Endodermal cell (in vitro differentiated cells): ENCODE measurements at regions not wholly inside any gene's neighbourhood (a gene's known extent, or its start where the extent isn't known, plus 50 kb on each side); places are given as distances from the start of the nearest gene placed in this dataset.

ENCODE experiments used
- DNase-seq: peaks from one replicate; pipeline ENCODE4 v3.0.0-alpha.2; 2017
- H3K27ac ChIP-seq: 2 replicates; pipeline ENCODE4 v1.5.1; 2013; ENCODE audit warnings: mild to moderate bottlenecking, low read depth, low read length, moderate library complexity
- H3K27me3 ChIP-seq: 2 replicates; pipeline ENCODE4 v1.6.1; 2013; ENCODE audit warnings: mild to moderate bottlenecking, low read length, moderate library complexity; ENCODE audit not compliant: insufficient read depth, control insufficient read depth, poor library complexity, severe bottlenecking
- H3K36me3 ChIP-seq: 2 replicates; pipeline ENCODE4 v1.7.0; 2013; ENCODE audit warnings: mild to moderate bottlenecking, low read length, moderate library complexity; ENCODE audit not compliant: control insufficient read depth, insufficient read depth
- H3K4me1 ChIP-seq: one replicate; pipeline ENCODE4 v1.7.0; 2013; ENCODE audit warnings: low read length; ENCODE audit not compliant: control insufficient read depth, insufficient read depth
- H3K4me3 ChIP-seq: 2 replicates; pipeline ENCODE4 v1.5.1; 2013; ENCODE audit warnings: mild to moderate bottlenecking, low read length, moderate library complexity
- H3K9ac ChIP-seq: 2 replicates; pipeline ENCODE4 v1.6.1; 2013; ENCODE audit warnings: mild to moderate bottlenecking, low read length, moderate library complexity; ENCODE audit not compliant: poor library complexity, severe bottlenecking; ENCODE audit errors: extremely low read depth
- H3K9me3 ChIP-seq: 2 replicates; pipeline ENCODE4 v1.6.1; 2013; ENCODE audit warnings: mild to moderate bottlenecking, low read length, moderate library complexity; ENCODE audit not compliant: control insufficient read depth
- H3K27ac Mint-ChIP-seq: 2 replicates; pipeline ENCODE4 v1.8.0; 2020; ENCODE audit warnings: mixed read lengths
- H3K27me3 Mint-ChIP-seq: 2 replicates; pipeline ENCODE4 v1.8.0; 2021; ENCODE audit warnings: mild to moderate bottlenecking, mixed read lengths; ENCODE audit not compliant: insufficient read depth
- H3K36me3 Mint-ChIP-seq: 2 replicates; pipeline ENCODE4 v1.8.0; 2020; ENCODE audit warnings: low read depth, mixed read lengths
- H3K4me1 Mint-ChIP-seq: 2 replicates; pipeline ENCODE4 v1.8.0; 2020; ENCODE audit warnings: mixed read lengths
- H3K4me3 Mint-ChIP-seq: 2 replicates; pipeline ENCODE4 v1.8.0; 2020; ENCODE audit warnings: mild to moderate bottlenecking, moderate library complexity, mixed read lengths
- H3K9me3 Mint-ChIP-seq: 2 replicates; pipeline ENCODE4 v1.8.0; 2020; ENCODE audit warnings: mild to moderate bottlenecking, mixed read lengths
- CTCF ChIP-seq: fragments of 200-600 bp; sonication (generic); conservative IDR thresholded peaks from 2 replicates; pipeline ENCODE4 v1.5.0; 2021; ENCODE audit warnings: antibody characterized with exemption, mild to moderate bottlenecking
- WGBS, 2 experiments: methylation state at CpG; one replicate each; pipeline versions ENCODE4 v1.1.5 to v1.1.7; 2013; ENCODE audit warnings: missing lambda C conversion rate in 2 of 2, mixed read lengths in 1 of 2; ENCODE audit not compliant: insufficient coverage in 1 of 2, insufficient read length in 1 of 2; 5-methylcytosine and 5-hydroxymethylcytosine counted together

GRCh38 chr7:69204943-69205342 lies 393.3 kb upstream of the AUTS2 start:
- Histone ChIP-seq H3K27me3 (no peaks in the 10 kb centered on the region), H3K36me3 (no peaks in the 10 kb centered on the region), H3K9ac (no peak overlapping the region), H3K27ac (no peak overlapping the region), H3K4me3 (no peak overlapping the region), H3K9me3 (peaks cover 5% of the 10 kb centered on the region), H3K4me1 (no peaks in the 10 kb centered on the region)
- no peak for DNase-seq
- no peak for TF ChIP-seq CTCF
- H3K4me1 Mint-ChIP-seq, result no peaks in the 10 kb centered on the region
- no peaks in the 10 kb centered on the region for H3K36me3 Mint-ChIP-seq
- no peaks in the 10 kb centered on the region for H3K9me3 Mint-ChIP-seq
- WGBS, 2 experiments, result 94 to 100% methylated on average over 2 to 3 of the region's 3 CpGs
- peaks cover 11% of the 10 kb centered on the region for H3K27me3 Mint-ChIP-seq
- H3K27ac Mint-ChIP-seq, result no peak overlapping the region
- no peak overlapping the region for H3K4me3 Mint-ChIP-seq

- Histone ChIP-seq H3K9ac (no peak overlapping the region), H3K27me3 (no peaks in the 10 kb centered on the region), H3K36me3 (no peaks in the 10 kb centered on the region), H3K4me3 (no peak overlapping the region), H3K9me3 (peaks cover 5% of the 10 kb centered on the region), H3K27ac (no peak overlapping the region), H3K4me1 (no peaks in the 10 kb centered on the region)
- no peak for DNase-seq
- no peak overlapping the region for H3K27ac Mint-ChIP-seq
- H3K27me3 Mint-ChIP-seq, result peaks cover 11% of the 10 kb centered on the region
- H3K9me3 Mint-ChIP-seq, result no peaks in the 10 kb centered on the region
- H3K36me3 Mint-ChIP-seq, result no peaks in the 10 kb centered on the region
- no peaks in the 10 kb centered on the region for H3K4me1 Mint-ChIP-seq
- no peak overlapping the region for H3K4me3 Mint-ChIP-seq
- no peak for TF ChIP-seq CTCF
These were observed 392.7 kb upstream of the AUTS2 start for GRCh38 chr7:69205581-69205980.

GRCh38 chr7:69208276-69208675 lies 390.0 kb upstream of the AUTS2 start:
- Mint-ChIP-seq H3K27ac (no peak overlapping the region), H3K4me3 (no peak overlapping the region), H3K36me3 (no peaks in the 10 kb centered on the region), H3K4me1 (peaks cover 4% of the 10 kb centered on the region), H3K9me3 (no peaks in the 10 kb centered on the region), H3K27me3 (peaks cover 17% of the 10 kb centered on the region)
- no peaks in the 10 kb centered on the region for H3K9me3 ChIP-seq
- no peak for TF ChIP-seq CTCF
- no peaks in the 10 kb centered on the region for H3K36me3 ChIP-seq
- H3K27me3 ChIP-seq, result no peaks in the 10 kb centered on the region
- WGBS, 2 experiments, result 89 to 100% methylated on average over 5 to 6 of the region's 6 CpGs
- H3K4me3 ChIP-seq, result no peak overlapping the region
- H3K4me1 ChIP-seq, result no peaks in the 10 kb centered on the region
- H3K9ac ChIP-seq, result no peak overlapping the region
- H3K27ac ChIP-seq, result no peak overlapping the region
- no peak for DNase-seq
